ENCODE measurements at regions not wholly inside any gene's neighbourhood (a gene's known extent, or its start where the extent isn't known, plus 50 kb on each side); places are given as distances from the start of the nearest gene placed in this dataset.

DNA sequence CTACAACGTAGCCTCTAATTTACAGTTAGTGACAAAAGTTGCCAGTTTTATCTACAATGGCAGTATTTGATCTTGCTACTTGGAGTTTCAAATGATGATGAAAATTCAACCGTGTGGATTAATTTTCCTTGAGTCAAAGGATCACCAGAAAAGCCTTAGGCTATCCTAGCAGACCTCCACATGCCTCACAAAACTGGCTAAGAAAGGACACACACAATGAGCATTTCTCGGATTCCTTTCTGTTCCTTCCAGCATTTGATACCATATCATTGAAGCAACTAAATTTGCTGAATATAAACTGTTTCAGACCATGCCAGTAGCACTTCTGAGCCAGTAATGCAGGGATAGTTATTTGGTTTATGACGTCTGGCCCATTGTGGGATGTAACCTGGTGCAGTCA, 587.4 kb upstream of the MDFIC2 start:
- DNase-seq: no peak

DNA sequence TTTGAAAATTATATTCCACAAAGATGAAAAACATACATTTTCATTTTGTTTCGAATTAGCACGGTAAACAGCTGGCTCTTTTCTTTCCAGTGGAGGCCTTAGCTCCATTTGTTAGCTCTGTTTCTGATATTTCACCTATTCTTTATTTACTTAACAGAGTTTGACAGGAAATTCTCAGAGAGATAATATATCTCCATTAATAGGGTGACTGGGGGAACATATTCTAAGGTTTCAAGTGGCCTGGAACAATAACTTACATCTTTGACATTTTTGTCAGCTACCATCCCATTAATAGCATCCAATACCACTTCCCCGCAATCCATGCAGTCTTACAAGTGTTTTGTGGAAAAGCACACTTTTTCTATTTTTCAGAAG, 577.6 kb upstream of the MDFIC2 start:
- no peak for DNase-seq

DNA sequence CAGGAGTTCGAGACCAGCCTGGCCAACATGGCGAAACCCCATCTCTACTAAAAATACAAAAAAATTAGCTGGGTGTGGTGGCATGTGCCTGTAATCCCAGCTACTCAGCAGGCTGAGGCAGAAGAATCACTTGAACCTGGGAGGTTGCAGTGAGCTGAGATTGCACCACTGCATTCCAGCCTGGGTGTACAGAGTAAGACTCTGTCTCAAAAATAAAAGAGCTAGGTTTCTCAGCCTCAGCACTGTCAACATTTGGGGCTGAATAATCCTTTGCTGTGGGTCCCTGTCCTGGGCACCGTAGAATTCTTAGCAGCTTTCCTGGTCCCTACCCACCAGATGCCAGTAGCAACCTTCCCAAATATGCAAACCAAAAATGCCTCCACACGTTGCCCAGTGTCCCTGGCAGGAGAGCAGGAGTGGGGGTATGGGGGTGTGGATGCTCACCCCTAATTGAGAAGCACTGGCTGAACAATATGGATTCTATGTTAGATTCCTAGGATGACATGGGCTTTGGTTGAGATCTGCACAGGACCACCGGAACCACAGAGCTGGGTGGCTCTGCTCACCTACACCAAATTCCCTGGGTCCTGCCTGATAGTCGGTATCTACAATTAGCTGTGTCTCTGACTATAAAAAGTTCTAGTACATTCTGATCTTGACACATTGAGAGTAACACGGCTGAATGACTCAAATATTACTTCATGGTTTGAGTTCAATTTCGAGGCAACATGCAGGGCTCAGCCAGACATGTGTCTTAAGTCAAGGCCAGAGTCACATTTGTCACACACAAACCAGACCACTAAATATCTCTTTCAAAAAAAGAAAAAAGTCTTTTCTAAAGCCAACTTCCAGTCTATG, 577.0 kb upstream of the MDFIC2 start:
- DNase-seq: peak; percentile 7

DNA sequence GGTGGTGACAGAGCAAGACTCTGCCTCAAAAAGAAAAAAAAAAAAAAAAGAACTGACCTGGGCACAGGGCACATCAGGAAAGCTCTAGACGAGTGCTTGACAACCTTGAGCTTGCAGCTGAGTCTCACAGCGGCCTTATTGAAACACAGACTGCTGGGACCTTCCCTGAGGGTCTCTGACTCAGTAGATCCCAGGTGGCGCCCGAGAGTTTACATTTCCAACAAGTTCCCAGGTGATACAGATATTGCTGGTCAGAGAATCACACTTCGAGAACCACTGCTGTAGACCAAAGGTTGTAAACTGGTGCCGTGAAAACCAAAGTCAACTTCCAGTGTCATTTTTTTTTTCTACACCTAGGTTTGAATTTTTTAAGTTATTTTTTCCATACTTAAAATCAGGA, 573.2 kb upstream of the MDFIC2 start:
- no peak for DNase-seq

DNA sequence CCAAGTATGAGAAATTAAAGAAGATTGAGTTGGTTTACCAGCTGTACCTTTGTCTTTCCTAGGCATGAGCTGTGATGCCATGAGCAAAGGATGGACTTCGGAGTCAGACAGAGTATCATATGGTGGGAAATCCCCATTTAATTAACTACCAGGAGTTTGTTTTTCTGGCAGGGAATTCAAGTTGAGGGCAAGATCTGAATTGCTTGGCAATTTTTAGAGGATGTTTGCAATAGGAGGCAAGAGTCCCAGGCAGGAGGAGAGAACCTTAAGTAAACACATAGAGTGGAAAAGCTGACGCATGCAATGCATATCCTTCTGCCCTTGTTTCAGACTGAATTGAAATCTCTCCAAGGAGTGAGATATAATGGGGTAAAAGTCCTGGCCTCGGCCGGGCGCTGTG, 569.7 kb upstream of the MDFIC2 start:
- no peak for DNase-seq

DNA sequence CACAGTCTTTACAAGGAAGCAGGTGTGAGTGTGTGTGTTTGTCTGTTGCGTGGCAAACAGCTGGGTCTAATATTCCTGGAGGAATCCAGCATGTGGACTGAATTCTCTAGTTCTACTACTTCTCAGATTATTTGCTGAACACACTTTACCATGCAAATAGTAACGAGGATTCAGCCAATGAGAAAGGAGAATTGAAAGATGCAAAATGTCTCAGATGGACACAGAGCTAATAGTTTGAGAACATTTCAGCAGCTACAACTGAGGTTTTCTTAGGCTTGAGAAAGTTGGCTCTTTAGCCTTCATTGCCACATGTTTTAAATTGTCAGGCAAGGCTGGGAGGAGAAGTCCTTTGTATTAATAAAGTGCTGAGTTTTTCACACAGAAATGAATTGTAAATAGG, 568.0 kb upstream of the MDFIC2 start:
- no peak for DNase-seq

DNA sequence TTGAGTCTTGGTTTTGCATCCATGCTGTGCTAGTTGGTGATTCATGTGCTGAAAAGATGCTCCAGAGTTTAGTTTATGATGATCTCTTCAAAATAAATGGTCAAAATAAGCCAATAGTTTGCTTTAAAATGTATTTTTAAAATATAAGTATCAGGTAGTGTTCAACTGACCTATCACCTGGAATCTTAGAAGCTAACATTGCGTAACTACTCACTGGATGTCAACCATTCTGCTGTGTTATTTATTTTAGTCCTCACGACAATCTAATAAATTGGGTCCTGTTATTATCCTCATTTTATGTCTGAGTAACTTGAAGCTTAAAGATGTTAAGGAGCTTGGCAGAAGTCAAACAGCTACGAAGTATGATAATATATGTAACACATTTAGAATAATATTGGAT, 563.7 kb upstream of the MDFIC2 start:
- DNase-seq: no peak

DNA sequence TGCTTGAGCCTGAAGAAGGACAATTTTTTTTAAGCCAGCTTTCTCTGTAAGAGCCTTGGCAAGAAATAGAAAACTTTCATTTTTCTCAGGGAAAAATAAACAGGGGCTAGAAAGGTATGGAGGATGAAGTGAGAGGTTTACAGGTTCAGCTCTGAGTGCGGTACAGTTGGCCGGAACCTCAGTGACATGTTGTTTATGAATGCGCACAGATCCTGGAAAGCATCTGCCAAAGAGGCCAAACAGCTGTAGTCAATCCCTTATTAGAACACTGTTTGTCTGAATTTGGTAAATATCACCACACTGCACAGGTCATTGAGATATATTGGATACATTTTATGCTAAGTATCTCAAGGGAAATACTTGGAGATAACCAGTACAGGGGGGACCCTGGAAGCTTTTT, 561.8 kb upstream of the MDFIC2 start:
- no peak for DNase-seq

DNA sequence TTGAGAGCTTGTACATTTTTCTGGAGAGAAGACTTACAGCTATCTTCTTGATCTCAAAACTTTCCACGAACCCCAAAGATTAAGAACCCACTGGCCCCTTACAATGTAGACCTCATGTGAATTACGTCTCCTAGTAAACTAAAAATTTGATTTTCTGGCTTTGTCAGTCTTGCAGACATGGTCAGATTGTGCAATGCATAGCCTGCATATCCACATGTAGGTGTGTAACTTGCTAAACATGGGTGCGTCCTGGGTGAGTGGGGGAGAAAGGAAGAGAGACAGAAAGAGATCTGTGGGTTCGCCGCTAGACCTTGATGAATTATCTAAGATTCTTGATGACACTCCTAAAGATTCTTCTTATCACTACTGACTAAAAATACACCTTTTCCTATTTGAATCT, 561.2 kb upstream of the MDFIC2 start:
- no peak for DNase-seq

DNA sequence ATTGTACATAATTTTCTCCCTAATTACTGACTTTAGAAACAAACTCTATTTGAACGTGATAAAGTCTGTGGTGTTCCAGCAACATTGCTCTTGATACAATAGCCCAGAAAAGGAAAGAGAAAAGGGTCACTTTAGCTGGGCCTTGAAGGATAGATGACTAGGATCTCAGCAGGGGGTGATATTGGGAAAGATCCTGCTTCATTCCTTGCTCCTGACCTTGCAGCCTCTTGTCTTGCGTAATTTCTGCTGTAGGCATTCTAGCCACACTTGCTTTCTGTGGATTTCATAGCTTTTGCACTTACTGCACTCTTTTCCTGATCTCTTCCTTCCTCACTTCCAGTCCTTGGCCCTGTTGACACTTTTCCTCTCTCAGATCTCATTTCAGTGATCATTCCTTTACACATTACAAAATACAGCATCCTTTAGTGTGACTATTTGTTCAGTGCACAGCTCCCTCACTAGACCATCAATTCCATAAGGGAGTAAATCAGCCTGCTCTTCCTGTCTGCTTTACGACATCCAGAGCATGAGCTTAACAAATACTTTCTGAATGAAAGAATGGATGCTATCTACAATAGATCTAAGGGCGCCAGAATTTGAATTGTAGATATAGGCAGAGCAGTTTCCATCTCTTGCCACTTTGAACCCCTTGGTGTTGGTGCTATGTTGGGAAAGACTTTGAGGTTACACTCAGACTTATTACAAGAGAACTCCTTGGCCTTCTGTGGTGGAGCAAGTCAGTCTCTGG, 559.6 kb upstream of the MDFIC2 start:
- peak; percentile 95 for DNase-seq

DNA sequence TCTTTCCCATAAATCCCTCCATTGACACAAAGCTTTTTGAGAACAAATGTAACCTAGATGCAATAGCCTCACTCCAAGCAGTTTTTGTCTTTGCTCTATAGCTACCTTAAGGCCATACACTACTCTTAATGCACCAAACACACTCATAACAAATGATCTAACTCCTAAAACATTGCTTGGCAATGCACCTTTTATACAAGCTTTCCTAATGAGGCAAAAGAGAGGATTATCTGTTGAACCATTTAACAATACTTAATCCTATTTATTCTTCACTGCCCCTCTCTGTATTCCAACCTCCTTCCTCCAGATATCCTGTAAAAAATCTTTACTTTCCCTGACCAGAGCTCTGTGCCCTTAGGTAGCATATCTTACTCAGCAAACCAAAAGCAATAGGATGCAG, 558.1 kb upstream of the MDFIC2 start:
- no peak for DNase-seq

DNA sequence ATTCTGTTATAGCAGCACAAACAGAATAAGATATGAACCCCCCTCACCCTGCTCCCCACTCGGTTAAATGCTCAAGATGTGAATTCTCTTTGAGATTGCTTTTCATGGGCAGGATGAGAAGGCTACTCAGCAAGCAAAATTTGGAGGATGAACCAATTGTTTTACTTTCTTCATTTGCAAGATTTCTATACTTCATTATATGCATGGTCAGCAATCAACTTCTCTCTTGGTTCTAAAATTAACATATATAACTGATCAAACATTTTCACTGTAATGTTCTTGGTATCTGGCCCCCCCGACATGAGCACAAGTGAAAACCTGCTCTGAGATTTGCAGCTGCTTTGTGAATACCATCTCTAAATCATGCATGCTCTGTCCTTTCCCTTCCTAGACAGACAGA, 556.1 kb upstream of the MDFIC2 start:
- DNase-seq: no peak

DNA sequence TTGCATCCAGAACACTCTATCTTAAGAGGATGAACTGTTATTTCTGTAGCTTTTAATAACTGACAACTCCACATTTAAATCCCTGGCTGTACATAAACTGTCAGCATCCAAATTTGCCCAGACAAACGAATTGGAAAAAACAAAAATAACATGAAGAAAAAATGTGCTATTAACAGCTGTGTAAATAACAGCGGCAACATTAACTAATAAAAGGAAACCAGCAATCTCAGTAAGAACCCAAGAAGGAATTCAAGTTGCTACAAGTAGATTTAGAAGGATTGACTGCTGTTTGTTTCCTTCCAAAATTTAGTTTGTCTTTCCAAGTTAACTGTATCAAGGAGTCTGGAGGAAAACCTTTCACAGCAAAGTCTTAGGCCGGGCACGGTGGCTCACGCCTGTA, 550.6 kb upstream of the MDFIC2 start:
- no peak for DNase-seq

DNA sequence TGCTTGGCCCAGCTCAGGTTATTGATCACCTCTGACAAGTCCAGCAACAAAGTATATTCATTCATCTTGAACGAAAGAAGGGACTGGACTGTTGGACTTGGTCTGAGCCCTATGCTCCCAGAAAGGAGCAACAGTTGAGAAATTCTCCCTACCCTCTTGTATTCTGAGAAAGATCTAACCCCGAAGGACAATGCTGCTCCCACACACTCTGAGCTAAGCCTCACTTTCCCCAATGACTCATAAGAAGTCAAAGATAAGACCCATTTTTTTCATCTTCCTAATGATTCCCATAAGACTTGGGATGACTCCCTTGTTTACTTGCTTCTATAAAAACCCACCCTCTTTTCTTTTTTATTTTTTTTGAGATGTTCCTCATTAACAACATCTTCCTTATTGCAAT, 549.4 kb upstream of the MDFIC2 start:
- DNase-seq: no peak

DNA sequence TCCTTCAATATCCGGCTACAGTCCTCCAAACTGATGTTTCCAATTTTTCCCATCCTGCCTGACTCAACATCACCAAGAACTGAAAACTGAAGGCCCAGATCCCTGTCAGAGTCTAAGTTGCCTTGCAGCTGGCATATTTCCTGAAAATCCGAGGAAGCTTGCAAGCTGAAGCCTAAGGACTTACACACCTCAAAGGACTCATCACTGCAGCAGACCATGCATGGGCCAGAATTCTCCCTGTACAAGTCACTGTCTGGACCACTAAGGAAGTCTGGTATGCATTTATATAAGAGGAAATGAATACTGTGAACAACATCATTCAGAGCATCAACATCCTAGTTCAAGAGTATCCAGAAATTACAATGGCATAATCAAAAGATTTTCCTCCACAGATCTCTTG, 548.8 kb upstream of the MDFIC2 start:
- no peak for DNase-seq

DNA sequence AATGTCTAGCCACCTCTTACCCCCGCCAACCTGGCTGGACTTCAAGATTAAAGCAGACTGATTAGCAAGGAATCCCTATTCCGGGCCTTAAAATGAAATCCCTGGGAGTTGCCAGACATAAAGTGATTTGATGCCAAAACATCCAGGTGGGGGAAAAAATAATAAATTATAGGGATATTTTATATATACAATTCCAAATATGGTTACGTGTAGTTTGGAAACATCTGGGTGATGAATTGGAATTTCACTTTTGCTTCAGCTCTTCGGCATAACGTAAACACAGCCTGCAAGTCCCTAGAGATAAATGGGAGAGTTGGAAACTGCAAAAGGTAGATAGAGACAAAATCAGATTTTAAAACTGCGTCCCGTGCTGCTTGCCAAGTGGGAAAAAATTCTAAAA, 545.5 kb upstream of the MDFIC2 start:
- peak; percentile 9 for DNase-seq

DNA sequence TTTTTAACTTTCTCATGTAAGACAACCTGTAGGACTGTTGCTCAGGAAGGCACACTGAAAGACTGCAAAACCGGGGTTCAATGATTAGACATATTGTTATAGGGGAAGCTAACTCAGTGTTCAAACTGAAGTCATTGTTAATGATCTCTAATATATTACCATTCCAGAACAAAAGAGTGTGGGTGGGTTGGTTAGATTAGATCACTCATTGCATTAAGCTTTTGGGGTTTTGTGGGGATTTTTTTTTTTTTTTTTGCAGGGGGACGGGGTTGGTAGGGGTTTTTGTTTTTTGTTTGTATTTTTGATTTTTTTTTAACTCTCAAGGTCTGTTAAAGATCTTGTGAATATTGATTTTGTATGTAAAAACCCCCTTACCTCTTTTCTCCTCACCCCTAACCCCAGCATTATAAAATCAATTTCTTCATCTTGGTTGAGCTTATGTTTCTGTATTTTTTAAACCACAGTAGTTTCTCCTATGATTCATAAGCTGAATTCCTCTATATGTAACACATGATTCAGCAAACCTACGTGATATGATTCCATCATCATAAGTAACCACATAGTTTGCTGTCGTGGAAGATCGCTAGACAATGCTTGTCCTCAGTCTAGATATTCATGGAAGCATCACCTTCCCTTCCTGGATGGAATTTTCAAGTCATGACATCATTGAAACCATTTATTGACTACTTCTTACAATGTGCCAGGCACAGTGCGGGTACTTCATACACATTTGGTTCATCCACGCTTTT, 544.1 kb upstream of the MDFIC2 start:
- peak; percentile 93 for DNase-seq

DNA sequence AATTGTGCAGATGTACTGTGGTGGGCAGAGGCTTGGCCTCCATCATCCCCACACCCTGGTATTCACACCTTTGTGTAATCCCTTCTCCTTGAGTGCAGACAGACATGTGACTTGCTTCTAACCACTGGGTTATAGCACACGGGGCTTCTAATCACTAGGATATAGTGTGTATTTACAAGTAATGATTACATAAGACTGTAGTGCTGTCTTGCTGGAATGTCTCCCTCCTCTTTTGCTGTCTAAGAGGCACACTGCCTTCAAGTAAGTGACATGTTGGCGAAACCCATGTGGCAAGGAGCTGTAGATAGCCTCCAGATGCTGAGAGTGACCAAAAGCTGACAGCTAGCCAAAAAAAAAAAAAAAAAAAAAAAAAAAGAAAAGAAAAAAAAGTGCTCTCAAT, 542.7 kb upstream of the MDFIC2 start:
- DNase-seq: peak; percentile 20

DNA sequence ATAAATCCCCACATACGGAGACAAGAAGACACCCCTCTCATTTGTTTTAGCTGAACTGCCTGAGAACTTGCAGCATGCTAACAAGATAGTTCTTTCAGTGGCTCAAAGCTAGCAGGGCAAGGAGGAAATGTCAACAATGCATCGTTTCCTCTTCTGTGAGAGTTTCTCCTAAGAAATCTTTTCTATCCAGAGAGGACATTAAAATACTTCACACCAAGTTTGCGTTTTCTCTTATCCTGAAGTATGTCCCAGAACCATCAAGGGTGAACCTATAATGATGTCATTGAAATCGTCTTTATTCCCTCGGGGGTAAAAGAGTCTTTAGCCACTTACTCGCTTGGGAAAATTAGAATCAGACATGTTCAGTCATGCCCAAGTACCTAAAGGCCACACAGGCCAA, 541.7 kb upstream of the MDFIC2 start:
- DNase-seq: no peak

DNA sequence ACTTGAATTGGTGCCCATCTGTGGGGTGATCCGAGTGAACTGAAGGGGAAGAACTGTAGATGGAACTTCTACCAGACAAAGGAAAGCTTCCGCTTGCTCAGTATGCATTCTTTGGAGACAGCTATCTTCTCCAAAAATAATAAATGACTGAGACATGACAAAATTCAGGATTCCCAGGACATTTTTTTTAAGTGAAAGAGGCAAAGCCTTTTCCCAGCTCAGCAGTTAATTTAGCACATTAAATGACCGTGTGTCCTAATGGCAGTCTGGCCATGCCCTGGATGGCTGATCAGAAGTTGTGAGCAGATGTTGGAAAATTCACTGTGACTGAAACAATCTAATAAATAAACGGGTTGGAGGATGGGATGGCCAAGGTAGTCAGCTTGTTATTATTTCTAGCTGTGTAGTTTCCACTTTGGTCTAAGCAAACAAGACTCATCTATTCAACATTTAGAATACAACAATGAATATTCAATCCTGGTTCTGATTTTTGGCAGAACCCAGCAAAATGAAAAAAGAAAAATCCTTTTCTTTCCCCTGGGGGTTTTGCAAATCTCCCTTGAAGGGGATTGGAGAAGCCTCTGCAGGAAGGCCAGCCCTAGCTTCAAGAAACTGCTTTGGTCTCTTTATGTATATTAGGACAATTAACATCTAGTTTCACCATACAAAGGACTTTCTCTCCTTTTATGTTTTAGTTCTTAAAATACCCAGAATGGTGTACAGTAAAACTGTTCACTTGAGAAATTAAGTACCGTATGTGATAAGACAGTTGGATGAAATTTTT, 540.9 kb upstream of the MDFIC2 start:
- no peak for DNase-seq

DNA sequence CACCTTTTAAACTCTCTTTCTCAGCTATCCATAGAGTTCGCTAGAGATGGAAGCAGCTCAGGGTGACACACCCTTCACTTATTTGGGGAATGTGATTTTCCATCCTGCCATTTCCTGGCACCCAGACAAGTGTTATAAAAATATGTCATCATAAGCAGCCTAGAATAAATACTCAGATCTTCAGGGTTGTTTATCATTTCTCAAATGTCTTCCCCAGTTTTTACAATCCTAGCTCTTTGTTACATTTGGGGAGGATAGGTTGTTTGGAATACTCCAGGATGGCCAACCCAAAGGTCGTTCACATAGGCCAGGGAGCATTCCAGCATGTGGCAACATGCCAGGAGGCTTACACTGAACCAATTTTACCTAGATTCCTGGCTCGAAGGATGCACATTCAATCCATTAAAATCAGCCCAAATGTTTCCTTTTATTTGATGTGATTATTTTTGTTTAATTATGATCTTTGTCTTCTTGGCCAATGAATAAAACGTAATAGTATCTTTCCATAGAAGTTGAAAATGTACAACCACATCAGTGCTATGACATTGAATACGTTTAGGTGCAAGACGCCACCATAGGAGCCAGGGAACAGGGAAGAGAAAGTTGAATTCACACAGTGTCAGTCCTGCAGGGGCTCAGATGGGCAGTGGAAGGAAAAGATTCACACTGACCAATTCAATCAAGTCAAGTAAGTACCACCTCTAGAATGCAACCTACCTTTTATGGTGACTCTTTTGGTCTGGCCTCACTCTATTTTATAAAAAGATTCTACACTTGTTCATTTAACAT, 537.7 kb upstream of the MDFIC2 start:
- peak; percentile 92 for DNase-seq

Measured in HCEC 1CT (cell line).